Aorta (tissue), 5 donors: ENCODE measurements at regions not wholly inside any gene's neighbourhood (a gene's known extent, or its start where the extent isn't known, plus 50 kb on each side); places are given as distances from the start of the nearest gene placed in this dataset.
"Not testable (repeated sequence)": the region's sequence is repeated elsewhere in the genome, so short reads cannot be mapped to it uniquely, and the experiment has no call there.

ENCODE experiments used
- ATAC-seq: fragments of 200-7000 bp; cut with Tn5 transposase; one replicate; pipeline ENCODE4 v1.9.1; 2022; ENCODE audit warnings: moderate library complexity; ENCODE audit not compliant: low FRiP score
- DNase-seq, 2 donors: peaks; one replicate each; pipeline ENCODE4 v3.0.0-alpha.2; 2020
- H3K27ac ChIP-seq, 2 donors: one replicate each; pipeline ENCODE4 v1.5.1; 2013; ENCODE audit warnings: low read length in 2 of 2, mild to moderate bottlenecking in 2 of 2, moderate library complexity in 2 of 2, control low read depth in 1 of 2, inconsistent platforms in 1 of 2, low read depth in 1 of 2
- H3K27me3 ChIP-seq, 2 donors: one replicate each; pipeline ENCODE4 v1.6.1; 2013; ENCODE audit warnings: control low read depth in 1 of 2, low read length in 1 of 2, mild to moderate bottlenecking in 1 of 2, moderate library complexity in 1 of 2; ENCODE audit not compliant: insufficient read depth in 2 of 2, control insufficient read depth in 1 of 2
- H3K36me3 ChIP-seq, 2 donors: one replicate each; pipeline ENCODE4 v1.6.1; 2013; ENCODE audit warnings: control low read depth in 1 of 2, low read length in 1 of 2, mild to moderate bottlenecking in 1 of 2; ENCODE audit not compliant: insufficient read depth in 2 of 2, control insufficient read depth in 1 of 2
- H3K4me1 ChIP-seq, 2 donors: one replicate each; pipeline ENCODE4 v1.6.1; 2013; ENCODE audit warnings: low read length in 2 of 2, control low read depth in 1 of 2, mild to moderate bottlenecking in 1 of 2, moderate library complexity in 1 of 2; ENCODE audit not compliant: insufficient read depth in 2 of 2, control insufficient read depth in 1 of 2
- H3K4me3 ChIP-seq, 2 donors: one replicate each; pipeline ENCODE4 v1.5.1; 2013; ENCODE audit warnings: low read length in 2 of 2, control low read depth in 1 of 2, mild to moderate bottlenecking in 1 of 2
- H3K9me3 ChIP-seq: one replicate; pipeline ENCODE4 v1.6.1; 2013; ENCODE audit warnings: mild to moderate bottlenecking, low read length; ENCODE audit not compliant: control insufficient read depth
- WGBS, 2 donors: extraction: QIAGEN DNeasy Blood & Tissue Kit; methylation state at CpG; one replicate each; pipeline ENCODE4 v1.1.7; 2013; 5-methylcytosine and 5-hydroxymethylcytosine counted together
- intact Hi-C, 2 donors: fragments of 100-400 bp; cut with DNase I; formaldehyde crosslinking; loops; one replicate each; pipeline versions ENCODE4 v1.14.2 to v1.15.0; 2022
- donor health status: healthy with polysubstance abuse.
- donor health status: Bipolar disorder and iron deficiency.
- donor health status: DM: no; HTN: no; CAD: no.
- donor health status: DM: no; HTN: no; CAD: no.
- donor health status: DM: yes; HTN: yes; CAD: no.

- Histone ChIP-seq H3K4me3 (no peak overlapping the region), H3K36me3 (no peaks in the 10 kb centered on the region), H3K4me1 (no peaks in the 10 kb centered on the region), H3K27me3 (no peaks in the 10 kb centered on the region), H3K9me3 (no peaks in the 10 kb centered on the region), H3K27ac (no peak overlapping the region)
- DNase-seq (no peak), ATAC-seq (no peak)
- intact Hi-C loops: no loop called here
- whole genome bisulfite sequencing, 2 donors: 31 to 67% methylated on average over 1 of the region's 1 CpG
These were observed 979.6 kb upstream of the POU3F4 start for GRCh38 chrX:82528525-82528924.

- no peaks in the 10 kb centered on the region for H3K9me3 ChIP-seq
- H3K27me3 ChIP-seq: no peaks in the 10 kb centered on the region
- H3K27ac ChIP-seq: no peak overlapping the region
- intact Hi-C loops: no loop called here
- no peaks in the 10 kb centered on the region for H3K4me1 ChIP-seq
- ATAC-seq (no peak), DNase-seq (no peak)
- WGBS, 2 donors: 37 to 39% methylated on average over 4 of the region's 4 CpGs
- no peaks in the 10 kb centered on the region for H3K36me3 ChIP-seq
- H3K4me3 ChIP-seq: no peak overlapping the region
These were observed 973.9 kb upstream of the POU3F4 start for GRCh38 chrX:82534086-82534597.

GRCh38 chrX:82537205-82537604 lies 970.9 kb upstream of the POU3F4 start:
- 73 to 86% methylated on average over 3 of the region's 3 CpGs for WGBS, 2 donors
- H3K4me1 ChIP-seq, intact Hi-C loops, H3K4me3 ChIP-seq, H3K27ac ChIP-seq, DNase-seq, H3K36me3 ChIP-seq, H3K27me3 ChIP-seq, ATAC-seq, H3K9me3 ChIP-seq: not testable (repeated sequence)

GRCh38 chrX:82541822-82542221 lies 966.3 kb upstream of the POU3F4 start:
- ATAC-seq: no peak
- no peaks in the 10 kb centered on the region for H3K4me1 ChIP-seq
- intact Hi-C loops: no loop called here
- DNase-seq: no peak
- no peak overlapping the region for H3K4me3 ChIP-seq
- no peaks in the 10 kb centered on the region for H3K27me3 ChIP-seq
- H3K9me3 ChIP-seq: no peaks in the 10 kb centered on the region
- H3K36me3 ChIP-seq: no peaks in the 10 kb centered on the region
- 97 to 100% methylated on average over 2 of the region's 2 CpGs for WGBS, 2 donors
- no peak overlapping the region for H3K27ac ChIP-seq

GRCh38 chrX:82552201-82552600 lies 955.9 kb upstream of the POU3F4 start:
- H3K4me3 ChIP-seq, H3K27ac ChIP-seq, intact Hi-C loops, ATAC-seq, H3K9me3 ChIP-seq, H3K36me3 ChIP-seq, H3K27me3 ChIP-seq, DNase-seq, H3K4me1 ChIP-seq: not testable (repeated sequence)
- WGBS, 2 donors: 77 to 93% methylated on average over 21 of the region's 21 CpGs

GRCh38 chrX:82556588-82556987 lies 951.5 kb upstream of the POU3F4 start:
- Histone ChIP-seq H3K27ac (no peak overlapping the region), H3K27me3 (no peaks in the 10 kb centered on the region)
- DNase-seq: no peak

GRCh38 chrX:82585868-82586267 lies 922.2 kb upstream of the POU3F4 start:
- Histone ChIP-seq H3K4me3 (no peak overlapping the region), H3K9me3 (no peaks in the 10 kb centered on the region), H3K27me3 (no peaks in the 10 kb centered on the region), H3K4me1 (no peaks in the 10 kb centered on the region), H3K27ac (no peak overlapping the region), H3K36me3 (no peaks in the 10 kb centered on the region)
- intact Hi-C loops: no loop called here
- DNase-seq: no peak
- WGBS, 2 donors: 12 to 23% methylated on average over 3 of the region's 3 CpGs
- no peak for ATAC-seq

More at GRCh38 chrX:82556588-82556987, 951.5 kb upstream of the POU3F4 start:
- WGBS, 2 donors: 33 to 40% methylated on average over 1 of the region's 1 CpG
- ATAC-seq: no peak
- Histone ChIP-seq H3K4me1 (no peaks in the 10 kb centered on the region), H3K36me3 (no peaks in the 10 kb centered on the region), H3K9me3 (no peaks in the 10 kb centered on the region), H3K4me3 (no peak overlapping the region)
- intact Hi-C loops: no loop called here

GRCh38 chrX:82589410-82589809 lies 918.7 kb upstream of the POU3F4 start:
- Histone ChIP-seq H3K27ac (no peak overlapping the region), H3K9me3 (no peaks in the 10 kb centered on the region), H3K4me1 (no peaks in the 10 kb centered on the region), H3K4me3 (no peak overlapping the region), H3K27me3 (no peaks in the 10 kb centered on the region), H3K36me3 (no peaks in the 10 kb centered on the region)
- 13 to 32% methylated on average over 5 of the region's 5 CpGs for WGBS, 2 donors
- no peak for DNase-seq
- no peak for ATAC-seq
- intact Hi-C loops: no loop called here

- Histone ChIP-seq H3K36me3 (no peaks in the 10 kb centered on the region), H3K27me3 (no peaks in the 10 kb centered on the region), H3K4me3 (no peak overlapping the region), H3K9me3 (no peaks in the 10 kb centered on the region), H3K27ac (no peak overlapping the region), H3K4me1 (no peaks in the 10 kb centered on the region)
- DNase-seq (no peak), ATAC-seq (no peak)
- WGBS, 2 donors: 62 to 84% methylated on average over 3 of the region's 3 CpGs
- intact Hi-C loops: no loop called here
These were observed 916.7 kb upstream of the POU3F4 start for GRCh38 chrX:82591421-82591820.
